Stimulated activated CD4-positive, alpha-beta T cell treated with anti-CD3 and anti-CD28 coated beads, Interleukin-4, amount 100 ng/mL, for 24 hours (primary cell): ENCODE measurements at regions not wholly inside any gene's neighbourhood (a gene's known extent, or its start where the extent isn't known, plus 50 kb on each side); places are given as distances from the start of the nearest gene placed in this dataset.
"Not testable (repeated sequence)": the region's sequence is repeated elsewhere in the genome, so short reads cannot be mapped to it uniquely, and the experiment has no call there.

Experiments
- DNase-seq: peaks from one replicate; pipeline ENCODE4 v3.0.0-alpha.2; 2020

- no peak for DNase-seq
These were observed 334.0 kb upstream of the NDST3 start for GRCh38 chr4:117700111-117700892.

- no peak for DNase-seq
These were observed 331.9 kb upstream of the NDST3 start for GRCh38 chr4:117702353-117702752.

- DNase-seq: no peak
These were observed 329.6 kb upstream of the NDST3 start for GRCh38 chr4:117704721-117705120.

DNA sequence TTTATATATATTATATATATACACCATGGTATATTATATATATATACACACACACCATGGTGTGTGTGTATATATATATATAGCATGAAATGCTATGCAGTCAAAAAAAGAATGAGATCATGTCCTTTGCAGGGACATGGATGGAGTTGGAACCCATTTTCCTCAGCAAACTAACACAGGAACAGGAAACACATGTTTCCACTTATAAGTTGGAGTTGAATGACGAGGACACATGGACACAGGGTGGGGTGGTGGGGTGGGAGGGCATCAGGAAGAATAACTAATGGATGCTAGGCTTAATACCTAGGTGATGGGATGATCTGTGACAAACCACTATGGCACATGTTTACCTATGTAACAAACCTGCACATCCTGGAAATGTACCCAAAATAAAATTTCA is 293.6 kb upstream of the NDST3 start:
- no peak for DNase-seq

DNA sequence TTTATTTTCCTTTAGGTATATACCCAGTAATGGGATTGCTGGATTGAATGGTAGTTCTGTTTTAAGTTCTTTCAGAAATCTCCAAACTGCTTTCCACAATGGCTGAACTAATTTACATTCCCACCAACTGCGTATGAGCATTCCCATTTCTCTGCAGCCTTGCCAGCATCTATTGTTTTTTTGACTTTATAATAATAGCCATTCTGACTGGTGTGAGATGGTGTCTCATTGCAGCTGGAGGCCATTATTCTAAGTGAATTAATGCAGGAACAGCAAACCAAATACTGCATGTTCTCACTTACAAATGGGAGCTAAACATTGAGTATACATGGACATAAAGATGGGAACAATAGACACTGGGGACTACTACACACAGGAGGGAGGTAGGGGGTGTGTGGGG is 288.9 kb upstream of the NDST3 start:
- DNase-seq: not testable (repeated sequence)

DNA sequence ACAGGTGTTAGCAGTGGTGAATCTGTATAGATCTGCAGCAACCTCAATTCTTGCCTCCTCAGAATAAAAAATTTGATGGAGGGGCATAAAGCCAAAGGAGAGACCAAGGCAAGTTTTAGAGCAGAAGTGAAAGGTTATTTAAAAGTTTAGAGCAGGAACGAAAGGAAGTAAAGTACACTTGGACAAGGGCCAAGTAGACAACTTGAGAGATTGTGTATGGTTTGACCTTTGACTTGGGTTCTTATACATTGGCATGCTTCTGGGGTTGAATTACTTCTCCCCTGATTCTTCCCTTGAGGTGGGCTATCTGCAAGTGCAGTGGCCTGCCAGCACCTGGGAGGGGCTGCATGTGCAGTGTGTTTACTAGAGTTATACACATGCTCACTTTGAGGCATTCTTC is 278.8 kb upstream of the NDST3 start:
- DNase-seq: no peak

DNA sequence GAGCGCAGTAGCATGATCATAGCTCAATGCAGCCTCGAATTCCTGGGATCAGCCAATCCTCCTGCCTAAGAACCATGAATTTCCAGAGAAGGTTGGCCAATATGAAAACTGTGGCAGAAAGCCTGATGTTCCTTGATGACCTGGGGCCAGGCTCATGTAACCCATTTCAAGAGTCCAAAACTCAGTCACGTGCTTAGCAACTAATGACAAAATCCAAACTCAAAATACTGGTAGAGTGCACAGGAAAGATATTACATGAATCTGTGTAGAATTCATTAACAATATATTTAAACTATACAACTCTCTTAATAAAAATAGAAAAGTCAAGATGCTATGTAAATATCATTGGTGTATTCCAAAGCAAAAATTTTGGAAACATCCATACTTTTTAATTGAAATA is 265.7 kb upstream of the NDST3 start:
- DNase-seq: no peak

GRCh38 chr4:117770269-117771102 is 263.8 kb upstream of the NDST3 start:
- DNase-seq: no peak

- no peak for DNase-seq
These were observed 262.5 kb upstream of the NDST3 start for GRCh38 chr4:117771647-117772337.

DNA sequence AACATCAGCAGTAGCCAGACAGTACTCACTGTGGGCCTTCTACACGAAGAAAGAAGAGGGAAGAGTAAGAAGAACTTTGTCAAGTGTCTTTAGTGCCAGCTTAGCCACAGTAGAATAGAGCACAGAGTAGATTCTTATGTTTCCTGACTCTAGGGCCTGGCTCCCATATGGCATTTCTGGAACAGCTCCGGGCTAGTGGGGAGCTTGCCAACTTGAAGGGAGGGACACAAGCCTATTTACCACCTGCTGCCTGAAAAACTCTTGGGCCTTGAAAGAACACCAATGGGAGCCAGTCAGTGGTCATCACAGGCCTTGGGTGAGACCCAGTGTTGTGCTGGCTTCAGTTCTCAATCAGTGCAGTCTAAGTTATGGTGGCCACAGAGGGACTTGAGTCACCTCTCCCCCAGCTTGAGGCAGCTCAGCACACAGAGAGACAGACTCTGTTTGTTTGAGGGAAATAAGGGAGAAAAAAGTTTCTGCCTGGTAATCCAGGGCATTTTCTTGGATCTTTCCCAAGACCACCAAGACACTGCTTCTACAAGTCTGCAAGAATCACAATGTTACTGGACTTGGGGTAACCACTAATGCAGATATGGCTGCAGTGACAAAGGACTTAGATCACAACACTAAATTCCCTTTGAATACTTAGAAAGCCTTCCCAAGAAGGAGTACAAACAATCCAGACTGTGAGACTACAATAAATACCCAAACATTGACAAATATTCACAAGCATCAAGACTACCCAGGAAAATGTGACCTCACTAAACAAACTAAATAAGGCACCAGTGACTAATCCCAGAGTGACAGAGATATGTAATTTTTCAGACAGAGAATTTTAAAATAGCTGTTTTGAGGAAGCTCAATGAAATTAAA is 261.0 kb upstream of the NDST3 start:
- no peak for DNase-seq

- no peak for DNase-seq
These were observed 256.6 kb upstream of the NDST3 start for GRCh38 chr4:117777721-117778120.

GRCh38 chr4:117783716-117784115 is 250.6 kb upstream of the NDST3 start:
- DNase-seq: no peak

DNA sequence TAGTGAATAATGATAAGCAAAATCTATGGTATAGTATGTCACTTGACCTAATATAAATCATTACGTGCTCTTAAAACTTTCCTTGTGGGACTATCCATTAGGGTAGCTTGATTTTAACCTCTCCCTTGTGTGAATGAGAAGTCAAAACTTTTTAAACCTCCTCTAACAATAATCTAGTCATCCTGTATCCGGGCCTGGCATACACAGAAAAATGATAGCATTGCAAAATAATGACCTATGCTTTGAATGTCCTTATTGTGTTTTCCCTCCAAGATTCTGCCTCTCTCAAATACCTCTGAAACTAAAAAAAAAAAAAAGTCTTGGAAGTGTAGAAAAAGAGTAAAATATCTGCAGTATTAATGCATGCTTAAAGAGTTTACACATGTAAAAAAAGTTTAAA is 250.0 kb upstream of the NDST3 start:
- no peak for DNase-seq

GRCh38 chr4:117786566-117786965 is 247.7 kb upstream of the NDST3 start:
- DNase-seq: no peak

GRCh38 chr4:117793845-117794480 is 240.3 kb upstream of the NDST3 start:
- no peak for DNase-seq

DNA sequence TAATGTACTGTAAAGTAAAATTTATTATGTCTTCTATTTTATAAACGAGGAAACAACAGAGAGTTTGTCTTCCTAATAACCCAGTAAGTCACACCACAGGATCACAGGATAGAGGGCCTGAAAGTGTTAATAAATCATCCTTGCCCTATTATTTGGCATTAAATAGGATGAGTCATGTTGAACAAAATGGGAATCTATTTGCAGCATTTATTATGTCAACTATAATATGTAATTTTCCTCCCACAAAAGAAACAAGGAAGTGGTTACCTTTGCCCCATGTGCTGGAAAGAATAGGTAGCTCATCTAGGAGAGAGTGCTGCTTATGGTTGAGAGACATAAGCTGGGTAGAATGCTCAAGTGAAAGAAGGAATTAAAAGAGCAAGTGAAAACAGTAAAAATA is 237.6 kb upstream of the NDST3 start:
- DNase-seq: no peak

- DNase-seq: no peak
These were observed 233.7 kb upstream of the NDST3 start for GRCh38 chr4:117800636-117801035.

DNA sequence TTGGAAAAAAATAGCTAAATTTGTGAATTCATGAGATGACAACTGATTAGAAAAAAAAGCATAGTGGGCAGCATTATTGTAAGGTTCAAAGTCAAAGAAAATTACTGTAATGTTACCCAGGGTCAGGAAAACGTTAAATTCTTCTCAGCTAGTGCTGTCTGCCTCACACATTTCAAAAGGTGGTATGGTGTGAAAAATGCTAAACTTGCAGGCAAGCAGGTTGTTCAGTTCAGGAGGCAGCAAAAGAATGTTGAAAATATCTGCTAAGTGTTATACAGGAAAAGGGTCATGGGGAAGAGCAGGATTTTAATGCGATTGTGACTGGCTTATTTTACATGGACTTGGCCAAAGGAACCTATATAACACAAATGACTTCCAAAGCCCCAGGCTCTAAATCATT is 232.5 kb upstream of the NDST3 start:
- DNase-seq: no peak

DNA sequence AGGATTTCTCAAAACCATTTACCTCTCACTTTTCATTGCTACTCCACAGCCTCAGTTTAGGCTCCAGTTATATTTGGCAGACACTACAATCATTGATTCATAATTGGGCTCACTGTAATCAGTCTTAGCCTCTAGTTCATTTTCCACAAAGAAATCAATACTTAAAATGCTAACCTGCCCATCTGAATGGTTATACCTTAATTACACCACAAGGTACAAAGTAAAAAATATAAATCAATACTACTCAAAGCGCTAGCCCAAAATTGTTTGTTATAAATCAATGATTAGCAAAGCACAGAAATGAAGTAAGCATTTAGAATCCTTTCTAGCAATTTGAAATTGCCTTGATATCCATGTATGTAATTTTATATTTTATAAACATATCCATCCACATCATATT is 222.6 kb upstream of the NDST3 start:
- no peak for DNase-seq

DNA sequence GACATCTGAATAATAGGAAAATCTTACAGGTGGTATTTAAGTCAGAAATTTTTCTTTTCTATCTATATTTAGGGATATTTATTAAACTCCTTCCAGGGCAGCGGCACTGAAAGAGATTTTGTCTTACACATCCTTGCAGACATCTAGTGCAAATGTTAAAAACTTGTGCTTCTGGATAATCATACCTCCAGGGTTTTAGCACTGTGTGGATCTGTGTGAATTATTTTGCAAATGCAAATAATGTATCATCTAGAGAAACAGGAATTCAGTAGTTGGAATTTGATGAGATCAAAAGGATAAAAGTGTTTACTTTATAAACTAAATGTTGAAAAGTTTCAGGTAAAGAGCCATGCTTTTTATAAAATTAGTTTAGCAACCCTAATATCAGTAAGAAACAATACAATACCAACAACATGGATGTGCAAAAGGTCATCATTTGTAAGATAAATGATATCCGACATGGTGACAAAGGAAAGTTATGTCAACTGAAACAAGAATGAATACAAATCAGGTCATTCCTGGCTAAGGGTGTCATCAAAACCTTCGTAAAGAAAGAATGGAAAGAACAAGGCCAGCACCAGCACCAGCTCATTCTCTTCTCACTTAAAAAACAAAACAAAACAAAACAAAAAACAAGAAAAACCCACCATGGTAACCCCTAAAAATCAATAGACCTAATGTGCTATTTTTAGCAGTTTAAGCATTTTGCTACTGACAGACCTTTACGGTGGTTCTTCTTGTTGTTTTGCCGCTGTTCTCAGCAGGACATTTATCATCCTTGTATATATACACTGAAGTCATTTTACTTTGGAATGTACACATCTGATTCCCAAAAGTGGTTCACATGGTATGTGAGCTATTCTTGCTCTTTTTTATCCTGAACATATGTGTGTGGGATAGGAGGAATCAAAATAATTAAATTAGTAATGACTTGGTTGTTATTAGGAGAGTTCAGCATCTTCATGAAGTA is 219.7 kb upstream of the NDST3 start:
- DNase-seq: no peak

DNA sequence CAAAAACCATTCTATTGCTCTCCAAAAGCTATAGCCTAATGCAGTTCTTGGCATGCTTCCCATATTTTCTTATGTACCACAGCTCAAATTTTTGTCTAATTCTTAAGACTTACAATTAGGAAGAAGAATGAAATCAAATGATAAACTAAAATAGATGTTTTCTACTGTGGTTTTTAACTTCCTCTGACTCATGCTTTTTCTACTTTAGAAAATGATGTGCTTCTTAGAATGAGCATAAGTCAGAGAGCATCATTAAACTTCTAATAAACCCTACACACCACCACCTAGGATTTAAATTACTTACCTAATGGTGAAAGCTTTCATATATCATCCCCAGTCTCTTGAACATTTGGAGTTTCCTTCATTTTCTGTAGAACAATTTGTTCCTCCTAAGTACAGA is 217.0 kb upstream of the NDST3 start:
- DNase-seq: no peak
